HCT116 (cell line): ENCODE measurements at regions not wholly inside any gene's neighbourhood (a gene's known extent, or its start where the extent isn't known, plus 50 kb on each side); places are given as distances from the start of the nearest gene placed in this dataset.

ENCODE experiments used
- ATAC-seq: fragments of 200-7000 bp; cut with Tn5 transposase; 2 replicates; pipeline ENCODE4 v1.9.1; 2020; ENCODE audit warnings: mild to moderate bottlenecking, moderate library complexity
- BruUV-seq: library from RNA; stranded (reverse); fragments of 400-500 nt; replicated peaks from 2 replicates; lab custom pipeline; 2021; lab: Mats Ljungman, UMichigan
- CTCF ChIA-PET: fragments of 300-600 bp; sonication (Branson Sonifier 250); formaldehyde crosslinking; loops from one replicate; lab custom pipeline; 2021; ENCODE audit warnings: antibody characterized with exemption; lab: Charles Lee
- POLR2A ChIA-PET: fragments of 300-600, 350-600 bp; sonication (Branson Sonifier 250); formaldehyde crosslinking; loops from one replicate; lab custom pipeline; 2021; ENCODE audit warnings: antibody characterized with exemption; lab: Charles Lee
- RAD21 ChIA-PET, 2 experiments: fragments of 300-600 bp; sonication (Branson Sonifier 250); formaldehyde crosslinking; loops; one replicate each; lab custom pipeline; 2023; ENCODE audit warnings: low total read pairs in 2 of 2; ENCODE audit not compliant: uncharacterized antibody in 2 of 2, unreplicated experiment in 2 of 2, low non-redundant PET in 1 of 2; lab: Charles Lee
- DNase-seq: peaks from one replicate; pipeline ENCODE4 v3.0.0-alpha.2; 2010; ENCODE audit warnings: low read depth, low spot score
- H2AFZ ChIP-seq: fragments of 200-600 bp; shearing (Covaris generic), sonication (generic); 2 replicates; pipeline ENCODE4 v1.6.1; 2017; ENCODE audit warnings: low read depth, mixed run types, mixed read lengths, antibody characterized with exemption, low read length; ENCODE audit not compliant: poor library complexity, severe bottlenecking
- H3K27ac ChIP-seq: 2 replicates; pipeline ENCODE4 v1.5.1; 2012; ENCODE audit warnings: low read depth, low read length
- H3K27me3 ChIP-seq: fragments of 200-600 bp; sonication (generic); 2 replicates; pipeline ENCODE4 v1.6.1; 2016; ENCODE audit warnings: mixed run types, low read length, mixed read lengths; ENCODE audit not compliant: insufficient read depth
- H3K36me3 ChIP-seq, 2 experiments: fragments of 200-500 bp in 1 of 2; fragments of 200-600 bp in 1 of 2; sonication (Bioruptor generic) in 1 of 2; sonication (generic) in 1 of 2; 2 replicates each; pipeline versions ENCODE4 v1.5.1 to v1.6.1; 2014 to 2016; ENCODE audit warnings: low read length in 2 of 2, inconsistent platforms in 1 of 2, mixed read lengths in 1 of 2, mixed run types in 1 of 2; ENCODE audit not compliant: insufficient read depth in 2 of 2, control insufficient read depth in 1 of 2
- H3K4me1 ChIP-seq, 2 experiments: fragments of 200-600 bp in 1 of 2; sonication (generic) in 1 of 2; 2 replicates each; pipeline versions ENCODE4 v1.5.1 to v1.6.1; 2012 to 2017; ENCODE audit warnings: low read length in 2 of 2, inconsistent platforms in 1 of 2, mild to moderate bottlenecking in 1 of 2, mixed read lengths in 1 of 2, mixed run types in 1 of 2, moderate library complexity in 1 of 2; ENCODE audit not compliant: insufficient read depth in 2 of 2, control insufficient read depth in 1 of 2
- H3K4me2 ChIP-seq: fragments of 200-600 bp; sonication (generic); 2 replicates; pipeline ENCODE4 v1.6.1; 2017; ENCODE audit warnings: mixed run types, low read length, mixed read lengths
- H3K4me3 ChIP-seq, 2 experiments: fragments of 200-600 bp in 1 of 2; sonication (generic) in 1 of 2; replicated peaks in 1 of 2; 2 replicates each; pipeline ENCODE4 v1.5.1; 2011 to 2016; ENCODE audit warnings: low read length in 2 of 2, control low read depth in 1 of 2, low read depth in 1 of 2, mild to moderate bottlenecking in 1 of 2, mixed read lengths in 1 of 2, mixed run types in 1 of 2
- H3K79me2 ChIP-seq: fragments of 200-600 bp; sonication (generic); 2 replicates; pipeline ENCODE4 v1.6.1; 2017; ENCODE audit warnings: mild to moderate bottlenecking, mixed run types, low read length, moderate library complexity, mixed read lengths; ENCODE audit not compliant: insufficient read depth
- H3K9ac ChIP-seq: fragments of 200-600 bp; sonication (generic); 2 replicates; pipeline ENCODE4 v1.6.1; 2016; ENCODE audit warnings: low read length, mixed read lengths
- H3K9me2 ChIP-seq: fragments of 200-600 bp; sonication (generic), shearing (Covaris generic); 2 replicates; pipeline ENCODE4 v1.6.1; 2017; ENCODE audit warnings: mixed run types, mild to moderate bottlenecking, moderate library complexity; ENCODE audit not compliant: insufficient read depth
- H3K9me3 ChIP-seq, 2 experiments: fragments of 200-500 bp in 1 of 2; fragments of 200-600 bp in 1 of 2; sonication (Bioruptor generic) in 1 of 2; sonication (generic) in 1 of 2; 2 replicates each; pipeline ENCODE4 v1.6.1; 2014 to 2017; ENCODE audit warnings: low read length in 2 of 2, mixed read lengths in 2 of 2, inconsistent platforms in 1 of 2, low read depth in 1 of 2, mild to moderate bottlenecking in 1 of 2, mixed run types in 1 of 2, moderate library complexity in 1 of 2; ENCODE audit not compliant: control insufficient read depth in 1 of 2, insufficient read depth in 1 of 2
- H4K20me1 ChIP-seq: fragments of 200-600 bp; sonication (generic), shearing (Covaris generic); 2 replicates; pipeline ENCODE4 v1.6.1; 2017; ENCODE audit warnings: mixed run types, mild to moderate bottlenecking, moderate library complexity; ENCODE audit not compliant: insufficient read depth
- EGR1 ChIP-seq: IDR thresholded peaks from 2 replicates; pipeline ENCODE4 v1.6.1; 2012; ENCODE audit warnings: low read depth
- EZH2 ChIP-seq: fragments of 200-600 bp; sonication (generic); IDR thresholded peaks from 2 replicates; pipeline ENCODE4 v1.6.1; 2017; ENCODE audit warnings: antibody characterized with exemption, mixed run types
- JUND ChIP-seq: IDR thresholded peaks from 2 replicates; pipeline ENCODE4 v1.6.1; 2012
- MAX ChIP-seq: IDR thresholded peaks from 2 replicates; pipeline ENCODE4 v1.6.1; 2012
- POLR2A ChIP-seq: IDR thresholded peaks from 2 replicates; pipeline ENCODE4 v1.7.0; 2011; ENCODE audit warnings: borderline replicate concordance; ENCODE audit not compliant: insufficient read depth, insufficient read length; ENCODE audit errors: extremely low read depth
- POLR2AphosphoS5 ChIP-seq: IDR thresholded peaks from 2 replicates; pipeline ENCODE4 v1.6.1; 2011; ENCODE audit warnings: mild to moderate bottlenecking, low read depth, low read length, moderate library complexity
- SIN3A ChIP-seq: IDR thresholded peaks from 2 replicates; pipeline ENCODE4 v1.6.1; 2012; ENCODE audit warnings: low read depth
- YY1 ChIP-seq: IDR thresholded peaks from 2 replicates; pipeline ENCODE4 v1.6.1; 2011; ENCODE audit warnings: low read length, low read depth, moderate library complexity, mild to moderate bottlenecking; ENCODE audit not compliant: insufficient replicate concordance; ENCODE audit errors: extremely low read depth
- intact Hi-C: fragments of 100-400 bp; cut with micrococcal nuclease; formaldehyde crosslinking; loops from 2 replicates; pipeline ENCODE4 v1.10.0; 2022
- TF ChIP-seq, protein P1 (sequence below): IDR thresholded peaks from 2 replicates; pipeline ENCODE4 v1.6.1; 2012
- TF ChIP-seq, protein P2 (sequence below): IDR thresholded peaks from 2 replicates; pipeline ENCODE4 v1.6.1; 2012; ENCODE audit warnings: low read depth

DNA sequence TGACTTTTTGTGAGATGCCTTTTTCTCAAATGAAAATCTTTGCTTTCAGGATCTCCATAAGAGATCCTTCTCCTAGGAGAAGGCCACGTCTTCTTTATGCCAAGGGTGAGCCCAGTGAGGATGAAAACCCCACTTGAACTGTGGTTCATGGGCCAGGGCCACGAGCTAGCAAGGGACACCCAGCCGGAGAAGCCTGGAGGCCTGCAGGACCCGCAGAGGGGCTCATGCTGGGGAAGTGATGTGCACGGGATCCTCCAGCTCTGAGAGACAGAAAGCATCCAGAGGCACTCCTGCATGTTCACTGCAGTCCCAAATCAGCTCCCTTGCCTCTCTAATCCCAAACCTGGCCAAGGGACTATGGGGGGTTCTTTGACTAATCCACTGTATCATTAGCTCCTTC, 168.9 kb downstream of the UQCRFS1 start (continued):
- TF ChIP-seq YY1, result no peak
- TF ChIP-seq SIN3A, result no peak
- TF ChIP-seq, protein P1, sequence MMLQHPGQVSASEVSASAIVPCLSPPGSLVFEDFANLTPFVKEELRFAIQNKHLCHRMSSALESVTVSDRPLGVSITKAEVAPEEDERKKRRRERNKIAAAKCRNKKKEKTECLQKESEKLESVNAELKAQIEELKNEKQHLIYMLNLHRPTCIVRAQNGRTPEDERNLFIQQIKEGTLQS, result no peak
- TF ChIP-seq JUND, result no peak
- no peak for TF ChIP-seq POLR2A
- no peak for TF ChIP-seq POLR2AphosphoS5
- no peak for TF ChIP-seq EGR1

- TF ChIP-seq YY1, result no peak
- TF ChIP-seq JUND, result no peak
- TF ChIP-seq EZH2, result no peak
- no peak for TF ChIP-seq POLR2A
- no peak for TF ChIP-seq MAX
- no peak for TF ChIP-seq SIN3A
- TF ChIP-seq, protein P2, sequence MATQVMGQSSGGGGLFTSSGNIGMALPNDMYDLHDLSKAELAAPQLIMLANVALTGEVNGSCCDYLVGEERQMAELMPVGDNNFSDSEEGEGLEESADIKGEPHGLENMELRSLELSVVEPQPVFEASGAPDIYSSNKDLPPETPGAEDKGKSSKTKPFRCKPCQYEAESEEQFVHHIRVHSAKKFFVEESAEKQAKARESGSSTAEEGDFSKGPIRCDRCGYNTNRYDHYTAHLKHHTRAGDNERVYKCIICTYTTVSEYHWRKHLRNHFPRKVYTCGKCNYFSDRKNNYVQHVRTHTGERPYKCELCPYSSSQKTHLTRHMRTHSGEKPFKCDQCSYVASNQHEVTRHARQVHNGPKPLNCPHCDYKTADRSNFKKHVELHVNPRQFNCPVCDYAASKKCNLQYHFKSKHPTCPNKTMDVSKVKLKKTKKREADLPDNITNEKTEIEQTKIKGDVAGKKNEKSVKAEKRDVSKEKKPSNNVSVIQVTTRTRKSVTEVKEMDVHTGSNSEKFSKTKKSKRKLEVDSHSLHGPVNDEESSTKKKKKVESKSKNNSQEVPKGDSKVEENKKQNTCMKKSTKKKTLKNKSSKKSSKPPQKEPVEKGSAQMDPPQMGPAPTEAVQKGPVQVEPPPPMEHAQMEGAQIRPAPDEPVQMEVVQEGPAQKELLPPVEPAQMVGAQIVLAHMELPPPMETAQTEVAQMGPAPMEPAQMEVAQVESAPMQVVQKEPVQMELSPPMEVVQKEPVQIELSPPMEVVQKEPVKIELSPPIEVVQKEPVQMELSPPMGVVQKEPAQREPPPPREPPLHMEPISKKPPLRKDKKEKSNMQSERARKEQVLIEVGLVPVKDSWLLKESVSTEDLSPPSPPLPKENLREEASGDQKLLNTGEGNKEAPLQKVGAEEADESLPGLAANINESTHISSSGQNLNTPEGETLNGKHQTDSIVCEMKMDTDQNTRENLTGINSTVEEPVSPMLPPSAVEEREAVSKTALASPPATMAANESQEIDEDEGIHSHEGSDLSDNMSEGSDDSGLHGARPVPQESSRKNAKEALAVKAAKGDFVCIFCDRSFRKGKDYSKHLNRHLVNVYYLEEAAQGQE, result no peak
- no peaks in the 10 kb centered on the region for H4K20me1 ChIP-seq
- intact Hi-C loops, result no loop called here
- no peak overlapping the region for H3K4me2 ChIP-seq
- H3K27me3 ChIP-seq, result no peaks in the 10 kb centered on the region
- no peak for ATAC-seq
- CTCF ChIA-PET, result no interaction called here
- H3K4me3 ChIP-seq, result no peak overlapping the region
- H3K9me3 ChIP-seq, result peaks cover 0 to 7% of the 10 kb centered on the region in 2 experiments; a peak in 2 of 4 replicates
- H3K9ac ChIP-seq, result no peak overlapping the region
- H3K36me3 ChIP-seq, result no peaks in the 10 kb centered on the region
- no peak for DNase-seq
- BruUV-seq, result no TSS peak
- H3K4me1 ChIP-seq, result no peaks in the 10 kb centered on the region
- H2AFZ ChIP-seq, result no peak overlapping the region
- H3K27ac ChIP-seq, result no peak overlapping the region
- no peaks in the 10 kb centered on the region for H3K9me2 ChIP-seq
- RAD21 ChIA-PET, result no interaction called here
- POLR2A ChIA-PET, result no interaction called here
- H3K79me2 ChIP-seq, result no peaks in the 10 kb centered on the region
Measured at GRCh38 chr19:29042450-29042849, 170.5 kb downstream of the UQCRFS1 start.
